ENCODE measurements at regions not wholly inside any gene's neighbourhood (a gene's known extent, or its start where the extent isn't known, plus 50 kb on each side); places are given as distances from the start of the nearest gene placed in this dataset.

DNA sequence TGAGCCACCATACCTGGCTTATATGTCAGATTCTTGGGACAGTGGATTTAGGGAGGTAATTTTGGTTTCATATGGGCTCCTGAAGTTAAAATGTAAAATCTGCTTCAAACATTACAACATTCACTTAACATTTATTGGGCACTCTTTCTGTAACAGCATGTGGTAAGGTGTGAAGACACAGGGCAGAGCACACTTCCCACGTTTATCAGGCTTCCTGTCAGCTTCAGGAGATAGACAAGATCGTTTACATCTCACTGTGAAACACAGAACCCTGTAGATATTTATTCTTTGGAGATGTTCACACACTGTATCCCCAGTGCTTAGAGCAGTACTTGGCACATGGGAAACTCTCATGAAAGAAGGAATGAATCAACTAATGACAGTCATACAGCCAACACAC is 426.0 kb upstream of the RARB start:
- DNase-seq (ENCODE audit: low spot score) = no peak

DNA sequence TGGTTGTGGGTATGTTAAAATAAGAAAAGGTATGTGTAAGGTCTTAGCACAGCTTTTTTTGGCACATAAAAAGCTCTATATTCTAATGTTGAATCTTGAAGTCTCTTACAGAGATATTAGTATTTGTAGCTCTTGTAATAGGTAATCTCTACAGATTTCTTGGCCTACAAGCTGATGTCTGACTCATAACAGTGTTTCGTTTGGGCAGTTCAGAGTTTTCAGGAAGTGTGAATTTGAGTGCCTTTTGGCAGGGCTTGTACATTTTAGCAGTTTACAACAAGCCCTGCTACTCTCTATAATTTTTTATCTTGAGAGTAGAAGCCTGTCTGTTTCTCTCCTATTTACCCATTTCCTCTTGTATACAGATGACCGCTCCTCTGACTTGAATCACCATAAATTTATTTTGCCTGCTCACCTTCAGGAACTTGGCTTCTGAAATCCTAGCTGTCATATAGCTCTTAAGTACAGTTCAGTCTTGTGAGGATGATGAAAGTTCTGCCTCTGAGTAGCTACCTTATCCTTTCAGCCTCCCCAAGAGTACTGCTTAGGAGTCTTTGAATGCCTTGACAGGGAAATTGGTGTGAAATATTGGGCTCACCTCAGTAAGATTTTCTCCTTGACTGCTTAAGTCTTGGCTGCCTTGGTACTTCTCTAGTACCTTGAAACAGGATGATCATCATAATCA is 419.9 kb upstream of the RARB start:
- no peak for DNase-seq (ENCODE audit: low spot score)

- DNase-seq (ENCODE audit: low spot score) = no peak
Measured at GRCh38 chr3:25009665-25010064, 418.4 kb upstream of the RARB start.

DNA sequence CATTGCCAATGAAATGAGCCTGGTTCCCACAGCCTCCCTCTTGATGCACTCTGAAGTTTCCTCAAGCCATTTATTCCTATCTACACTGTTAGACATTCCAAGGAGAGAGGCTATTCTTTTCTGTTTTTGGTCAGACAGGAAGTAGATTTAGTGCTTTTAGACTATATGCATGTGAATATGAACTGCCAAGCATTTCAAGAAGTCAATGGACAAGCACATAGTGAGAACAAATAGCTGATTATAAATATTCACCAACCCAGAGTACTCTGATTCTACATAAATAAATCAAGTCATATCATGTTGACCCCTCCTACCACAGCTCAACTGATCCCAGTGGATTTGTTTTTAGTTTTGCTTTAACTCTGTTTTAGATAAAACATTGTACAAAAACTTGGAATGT is 412.5 kb upstream of the RARB start:
- no peak for DNase-seq (ENCODE audit: low spot score)

- no peak for DNase-seq (ENCODE audit: low spot score)
Measured at GRCh38 chr3:25018909-25019308, 409.2 kb upstream of the RARB start.

DNA sequence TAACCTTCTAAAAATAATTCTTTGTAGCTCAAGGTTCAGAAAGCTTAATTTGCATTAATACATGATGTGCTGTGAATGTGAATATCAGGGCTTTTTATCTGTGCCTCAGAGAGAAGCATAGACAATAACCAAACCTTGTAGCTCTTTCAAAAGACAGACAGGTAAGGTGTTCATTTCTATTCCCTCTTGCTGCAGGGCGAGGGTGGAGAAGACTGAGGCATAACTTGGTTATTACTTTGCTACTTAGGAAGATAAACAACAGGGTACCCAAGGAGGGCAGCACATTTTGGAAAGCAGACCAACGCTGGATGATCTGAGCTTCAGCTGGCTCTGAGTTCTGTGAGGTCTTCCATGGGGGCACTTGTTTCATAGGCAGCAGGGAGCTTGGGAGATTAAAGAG is 408.6 kb upstream of the RARB start:
- no peak for DNase-seq (ENCODE audit: low spot score)

DNA sequence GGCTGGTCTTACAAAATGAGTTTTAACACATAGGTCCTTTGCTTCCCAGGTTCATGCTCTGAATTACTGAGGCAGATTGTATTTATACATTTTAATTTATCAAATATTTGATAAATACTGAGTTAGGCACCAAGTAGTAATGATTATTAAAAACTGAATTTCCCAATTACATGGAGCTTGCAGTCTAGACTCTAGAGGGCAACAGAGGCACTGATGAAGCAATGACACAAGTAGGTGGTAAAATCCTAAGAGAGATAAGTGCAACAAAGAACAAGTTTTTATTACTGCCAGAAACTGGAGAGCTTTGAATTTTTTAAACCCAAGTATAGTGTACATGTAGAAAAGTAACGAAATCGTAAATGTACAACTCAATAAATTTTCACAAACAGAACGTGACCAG is 406.2 kb upstream of the RARB start:
- DNase-seq (ENCODE audit: low spot score) = peak; percentile 16

GRCh38 chr3:25023876-25024275 is 404.2 kb upstream of the RARB start:
- DNase-seq (ENCODE audit: low spot score) = no peak

GRCh38 chr3:25025236-25025635 is 402.8 kb upstream of the RARB start:
- no peak for DNase-seq (ENCODE audit: low spot score)

DNA sequence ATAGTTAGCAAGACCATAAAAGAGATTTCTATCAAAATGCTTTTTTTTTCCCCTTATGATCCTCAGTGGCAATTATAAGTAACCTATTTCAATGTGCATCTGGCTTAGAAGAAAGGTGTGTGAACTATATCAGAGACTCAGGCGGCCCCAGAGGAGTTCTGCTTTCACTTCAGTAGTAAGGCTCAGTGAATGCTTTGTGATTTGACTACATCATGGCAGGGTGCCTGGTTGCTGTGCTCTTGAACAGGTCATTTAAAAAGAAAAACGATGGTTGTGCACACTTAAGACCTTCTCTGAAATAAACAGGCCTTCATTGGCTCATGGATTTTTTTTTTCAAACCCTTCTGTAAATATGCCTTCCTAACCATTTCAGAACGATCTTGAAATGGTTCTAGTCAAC is 400.4 kb upstream of the RARB start:
- DNase-seq (ENCODE audit: low spot score) = no peak

DNA sequence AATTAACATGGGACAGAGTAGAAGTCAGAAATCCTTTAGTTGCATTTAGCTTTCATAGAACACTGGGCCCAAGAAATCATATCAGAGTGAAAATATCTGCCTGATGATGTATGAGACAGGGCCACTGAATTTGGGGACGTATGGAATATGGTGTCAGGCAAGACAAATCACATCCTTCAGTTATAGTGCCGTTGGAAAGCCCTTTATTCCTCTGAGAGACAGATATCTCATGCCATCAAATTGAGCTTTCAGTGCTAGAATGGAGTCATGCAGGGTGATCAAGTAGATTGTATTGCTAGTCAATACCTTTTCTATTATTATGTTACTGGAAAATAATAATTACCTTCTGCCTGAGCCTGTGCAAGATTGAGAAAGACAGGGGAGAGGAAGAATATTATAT is 398.2 kb upstream of the RARB start:
- no peak for DNase-seq (ENCODE audit: low spot score)

DNA sequence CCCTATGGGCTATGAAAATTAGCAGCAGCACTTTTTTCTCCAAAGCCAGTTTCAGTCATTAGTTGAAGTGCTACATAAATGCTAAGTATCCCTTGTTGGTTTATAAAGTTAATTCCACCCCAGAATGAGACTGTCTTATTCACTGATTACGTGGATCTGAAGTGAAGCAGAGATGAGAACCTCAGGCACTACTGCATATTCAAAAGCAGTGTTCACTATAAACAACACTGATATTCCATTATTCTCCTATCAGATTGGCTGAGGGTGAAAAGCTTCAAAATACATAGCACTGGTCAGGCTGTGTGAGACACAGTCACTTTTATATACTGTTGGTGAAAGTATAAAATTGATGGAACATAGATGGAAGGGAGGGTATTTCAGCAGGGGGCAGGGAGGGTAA is 395.7 kb upstream of the RARB start:
- no peak for DNase-seq (ENCODE audit: low spot score)

DNA sequence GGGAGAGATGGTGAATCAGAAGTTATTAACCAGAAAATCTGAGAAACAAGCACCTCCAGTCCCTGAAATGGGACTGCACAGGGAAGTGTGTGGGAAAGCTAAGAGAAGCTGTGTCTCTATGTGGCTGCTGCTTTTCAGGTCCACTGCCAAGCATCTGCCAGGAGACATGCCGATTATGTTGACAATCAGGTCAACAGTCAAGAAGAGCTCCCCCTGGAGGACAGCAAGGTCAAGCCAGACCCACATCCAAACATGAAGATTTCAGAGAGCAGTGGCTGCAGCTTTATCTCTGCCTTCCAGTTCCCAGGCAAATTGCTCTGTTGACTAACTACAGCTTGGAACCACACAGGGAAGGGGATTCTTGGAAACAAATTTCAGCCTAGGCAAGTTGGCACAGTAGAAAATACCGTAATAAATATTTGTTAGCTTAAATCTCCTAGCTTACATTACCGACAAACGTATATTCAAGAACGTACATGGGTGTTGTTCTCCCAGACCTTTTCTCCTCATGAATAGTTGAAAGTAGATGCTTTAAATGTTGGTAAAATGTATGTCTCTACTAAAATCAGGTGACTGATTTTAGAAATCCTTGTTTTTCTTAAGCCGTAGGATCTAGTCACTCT is 394.5 kb upstream of the RARB start:
- DNase-seq (ENCODE audit: low spot score) = peak; percentile 75

GRCh38 chr3:25035526-25035925 is 392.5 kb upstream of the RARB start:
- DNase-seq (ENCODE audit: low spot score) = no peak

DNA sequence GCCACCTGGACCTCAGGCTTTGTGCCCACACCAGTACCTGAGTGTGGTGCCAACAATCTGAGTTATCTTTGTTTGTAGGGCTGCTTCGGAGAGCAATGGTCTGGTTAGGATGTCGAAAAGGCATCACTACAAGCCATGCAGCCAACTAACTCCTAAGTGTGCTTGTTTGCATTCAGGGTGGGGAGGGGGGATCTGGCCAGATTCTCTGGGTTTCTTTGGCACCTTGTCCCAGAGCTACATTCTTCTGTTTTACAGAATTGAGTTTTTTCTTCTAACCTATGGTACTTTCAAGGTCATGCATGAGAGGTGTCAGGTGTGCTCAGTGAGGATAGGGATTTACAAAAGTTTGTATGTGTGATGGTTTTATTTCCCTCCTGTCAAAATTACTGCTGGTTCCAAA is 391.4 kb upstream of the RARB start:
- DNase-seq (ENCODE audit: low spot score) = no peak

- DNase-seq (ENCODE audit: low spot score) = no peak
Measured at GRCh38 chr3:25037049-25037547, 391.0 kb upstream of the RARB start.

DNA sequence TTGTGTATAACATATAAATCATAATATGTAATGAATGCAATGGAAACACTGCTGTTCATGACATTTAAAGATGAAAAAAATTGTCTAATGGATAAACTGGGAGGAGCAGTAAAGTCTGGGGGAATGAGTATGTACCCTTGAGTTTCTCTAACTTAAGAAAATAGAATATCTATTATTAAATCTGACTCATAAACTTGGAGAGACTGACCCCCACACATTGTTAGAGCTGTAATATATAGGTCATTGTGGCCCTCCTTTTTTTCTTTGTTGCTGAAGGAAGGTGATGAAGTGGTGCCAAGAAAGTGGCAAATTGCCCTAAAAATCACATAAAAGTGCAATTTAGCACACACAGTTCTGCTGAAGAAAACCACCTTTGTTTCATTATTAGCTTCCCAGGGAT is 389.8 kb upstream of the RARB start:
- DNase-seq (ENCODE audit: low spot score) = no peak

DNA sequence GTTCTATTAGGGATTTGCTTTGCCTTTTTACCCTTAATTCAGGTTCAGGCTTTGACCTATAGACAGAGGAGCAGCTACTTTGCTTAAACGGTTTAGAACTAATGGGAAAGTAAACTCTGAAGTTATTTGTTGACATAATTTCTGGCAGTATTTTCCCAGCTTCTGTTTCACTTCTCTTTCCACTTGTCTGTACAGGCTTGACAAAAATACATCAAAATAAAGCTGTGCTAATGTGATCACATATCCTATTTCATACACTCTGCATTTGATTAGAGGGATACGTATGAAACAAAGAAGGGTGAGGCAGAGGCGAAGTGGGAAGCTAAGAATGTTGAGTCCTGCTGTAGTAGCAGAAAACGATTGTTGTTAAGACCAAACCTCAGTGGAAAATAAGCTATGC is 389.1 kb upstream of the RARB start:
- DNase-seq (ENCODE audit: low spot score) = no peak

GRCh38 chr3:25040748-25041147 is 387.3 kb upstream of the RARB start:
- no peak for DNase-seq (ENCODE audit: low spot score)

- DNase-seq (ENCODE audit: low spot score) = no peak
Measured at GRCh38 chr3:25041871-25042584, 386.0 kb upstream of the RARB start.

DNA sequence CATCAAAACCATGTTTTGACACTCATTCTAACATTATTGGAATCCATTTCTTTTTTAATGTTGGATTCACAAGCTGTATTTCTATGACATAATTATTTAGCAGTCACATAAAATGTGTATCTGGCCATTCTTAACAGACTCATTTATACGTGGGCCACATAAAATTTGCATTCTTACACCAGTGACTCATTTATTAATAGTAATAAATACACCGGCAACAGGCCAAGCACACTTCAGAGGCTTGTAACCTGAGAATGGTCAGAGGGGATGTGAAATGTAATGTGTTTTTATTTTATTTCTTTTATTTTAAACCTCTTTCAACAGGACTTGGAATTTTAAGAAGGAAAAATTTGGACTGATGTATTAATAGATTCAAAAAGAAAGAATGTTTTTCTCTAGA is 384.9 kb upstream of the RARB start:
- DNase-seq (ENCODE audit: low spot score) = no peak

- DNase-seq (ENCODE audit: low spot score) = no peak
Measured at GRCh38 chr3:25043749-25044148, 384.3 kb upstream of the RARB start.

Data from NAMALWA (cell line).